Keratinocyte (primary cell): ENCODE measurements at regions not wholly inside any gene's neighbourhood (a gene's known extent, or its start where the extent isn't known, plus 50 kb on each side); places are given as distances from the start of the nearest gene placed in this dataset.

Experiments
- DNase-seq: peaks from one replicate; pipeline ENCODE4 v3.0.0-alpha.2; 2011; ENCODE audit warnings: low read depth, missing footprints, low spot score
- FAIRE-seq: peaks from 2 replicates; lab custom pipeline; 2011; peaks lifted over from hg19 to GRCh38; lab: Jason Lieb, UNC
- H2AFZ ChIP-seq: 2 replicates; pipeline ENCODE4 v1.6.0; 2012; ENCODE audit warnings: low read length, control low read depth, inconsistent platforms; ENCODE audit not compliant: control insufficient read depth
- H3K27ac ChIP-seq: 2 replicates; pipeline ENCODE4 v1.5.1; 2011; ENCODE audit warnings: low read length; ENCODE audit not compliant: control insufficient read depth, insufficient read depth
- H3K27me3 ChIP-seq: 3 replicates; pipeline ENCODE4 v1.6.0; 2011; ENCODE audit warnings: low read length; ENCODE audit not compliant: control insufficient read depth, insufficient read depth; ENCODE audit errors: extremely low read depth
- H3K36me3 ChIP-seq, 2 experiments: 2 replicates in 1 of 2; 3 replicates in 1 of 2; pipeline ENCODE4 v1.5.1; 2011; ENCODE audit warnings: low read length in 2 of 2, mild to moderate bottlenecking in 1 of 2; ENCODE audit not compliant: control insufficient read depth in 2 of 2, insufficient read depth in 2 of 2; ENCODE audit errors: extremely low read depth in 1 of 2
- H3K4me1 ChIP-seq: 3 replicates; pipeline ENCODE4 v1.5.1; 2011; ENCODE audit warnings: low read length; ENCODE audit not compliant: control insufficient read depth, insufficient read depth; ENCODE audit errors: extremely low read depth
- H3K4me2 ChIP-seq: 3 replicates; pipeline ENCODE4 v1.6.0; 2011; ENCODE audit warnings: low read depth, low read length; ENCODE audit not compliant: control insufficient read depth, insufficient read depth; ENCODE audit errors: extremely low read depth
- H3K4me3 ChIP-seq, 3 experiments: fragments of 200-600 bp in 1 of 3; sonication (generic) in 1 of 3; 2 replicates in 2 of 3; 3 replicates in 1 of 3; pipeline ENCODE4 v1.5.1; 2011 to 2016; ENCODE audit warnings: low read length in 3 of 3, mild to moderate bottlenecking in 3 of 3, control low read depth in 2 of 3, inconsistent platforms in 1 of 3, low read depth in 1 of 3, mixed read lengths in 1 of 3, mixed run types in 1 of 3, moderate library complexity in 1 of 3; ENCODE audit not compliant: control insufficient read depth in 2 of 3, insufficient read depth in 2 of 3; ENCODE audit errors: extremely low read depth in 1 of 3
- H3K79me2 ChIP-seq: 2 replicates; pipeline ENCODE4 v1.6.0; 2012; ENCODE audit warnings: low read length; ENCODE audit not compliant: control insufficient read depth, insufficient read depth
- H3K9ac ChIP-seq: 3 replicates; pipeline ENCODE4 v1.6.0; 2011; ENCODE audit warnings: low read length; ENCODE audit not compliant: control insufficient read depth, insufficient read depth; ENCODE audit errors: extremely low read depth
- H3K9me1 ChIP-seq: 3 replicates; pipeline ENCODE4 v1.6.0; 2011; ENCODE audit warnings: low read length; ENCODE audit not compliant: control insufficient read depth, insufficient read depth; ENCODE audit errors: extremely low read depth
- H3K9me3 ChIP-seq: 2 replicates; pipeline ENCODE4 v1.5.1; 2012; ENCODE audit warnings: low read depth, low read length; ENCODE audit not compliant: control insufficient read depth
- H4K20me1 ChIP-seq: 3 replicates; pipeline ENCODE4 v1.6.0; 2011; ENCODE audit warnings: low read length; ENCODE audit not compliant: control insufficient read depth, insufficient read depth; ENCODE audit errors: extremely low read depth
- CTCF ChIP-seq, 3 experiments: IDR thresholded peaks in 1 of 3; conservative IDR thresholded peaks in 1 of 3; optimal IDR thresholded peaks in 1 of 3; 2 replicates in 2 of 3; 3 replicates in 1 of 3; pipeline versions ENCODE3 to v1.5.1; 2011; ENCODE audit warnings: low read length in 3 of 3, mild to moderate bottlenecking in 3 of 3, moderate library complexity in 2 of 3, control low read depth in 1 of 3, inconsistent platforms in 1 of 3; ENCODE audit not compliant: insufficient read depth in 2 of 3; ENCODE audit errors: extremely low read depth in 1 of 3
- EZH2 ChIP-seq: IDR thresholded peaks from one replicate; pipeline ENCODE4 v1.6.1; 2012; ENCODE audit warnings: inconsistent platforms, mild to moderate bottlenecking, low read length, moderate library complexity
- dilution Hi-C: fragments of 300-500 bp; cut with MboI; formaldehyde crosslinking; loops from one replicate; pipeline ENCODE4 v1.7.0; 2020; ENCODE audit warnings: low sequenced_read_pairs; ENCODE audit not compliant: extremely low pct_ligation_motif_present

DNA sequence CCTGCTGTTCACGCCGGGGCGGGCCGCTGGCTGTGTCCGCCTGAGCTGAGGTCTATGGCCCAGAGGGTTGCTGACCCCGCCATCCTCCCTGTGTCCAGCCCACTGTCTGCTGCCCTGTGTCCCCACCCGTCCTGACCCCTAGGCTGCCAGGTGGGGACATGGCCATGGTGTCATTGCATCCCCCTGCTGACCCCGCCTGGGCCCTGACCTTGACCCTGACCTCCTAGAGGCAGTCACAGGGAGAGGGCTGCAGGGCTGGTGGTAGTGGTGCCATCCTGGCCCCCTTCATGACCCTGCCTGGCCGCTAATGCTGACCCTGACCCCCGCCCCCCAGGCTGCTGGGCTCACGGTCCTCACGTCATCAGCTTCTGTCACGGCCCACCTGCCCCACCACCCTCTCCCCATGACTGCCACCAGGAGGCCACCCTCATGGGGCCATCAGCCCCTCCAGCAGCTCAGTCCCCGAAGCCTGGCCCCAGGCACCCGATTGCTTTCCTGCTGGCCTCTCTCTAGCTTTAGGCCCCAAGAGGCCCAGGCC is 285.9 kb downstream of the BRD1 start:
- Histone ChIP-seq H3K9ac (no peak overlapping the region), H2AFZ (no peak overlapping the region), H3K9me3 (peaks cover 4% of the 10 kb centered on the region), H4K20me1 (no peaks in the 10 kb centered on the region), H3K4me2 (no peak overlapping the region), H3K4me3 (no peak overlapping the region), H3K79me2 (no peaks in the 10 kb centered on the region), H3K9me1 (no peaks in the 10 kb centered on the region), H3K36me3 (no peaks in the 10 kb centered on the region), H3K4me1 (no peaks in the 10 kb centered on the region), H3K27ac (no peak overlapping the region), H3K27me3 (no peaks in the 10 kb centered on the region)
- FAIRE-seq, result no peak
- no peak for DNase-seq
- TF ChIP-seq CTCF (optimal IDR thresholded peaks at IDR 0.05 in 1 of 3, IDR thresholded peaks at IDR 0.05 in 1 of 3, conservative IDR thresholded peaks at IDR 0.05 in 1 of 3; ENCODE audit: extremely low read depth in 1 of 3, insufficient read depth in 2 of 3, low read length in 3 of 3) (no peak), EZH2 (no peak)
- dilution Hi-C loops, result no loop called here

DNA sequence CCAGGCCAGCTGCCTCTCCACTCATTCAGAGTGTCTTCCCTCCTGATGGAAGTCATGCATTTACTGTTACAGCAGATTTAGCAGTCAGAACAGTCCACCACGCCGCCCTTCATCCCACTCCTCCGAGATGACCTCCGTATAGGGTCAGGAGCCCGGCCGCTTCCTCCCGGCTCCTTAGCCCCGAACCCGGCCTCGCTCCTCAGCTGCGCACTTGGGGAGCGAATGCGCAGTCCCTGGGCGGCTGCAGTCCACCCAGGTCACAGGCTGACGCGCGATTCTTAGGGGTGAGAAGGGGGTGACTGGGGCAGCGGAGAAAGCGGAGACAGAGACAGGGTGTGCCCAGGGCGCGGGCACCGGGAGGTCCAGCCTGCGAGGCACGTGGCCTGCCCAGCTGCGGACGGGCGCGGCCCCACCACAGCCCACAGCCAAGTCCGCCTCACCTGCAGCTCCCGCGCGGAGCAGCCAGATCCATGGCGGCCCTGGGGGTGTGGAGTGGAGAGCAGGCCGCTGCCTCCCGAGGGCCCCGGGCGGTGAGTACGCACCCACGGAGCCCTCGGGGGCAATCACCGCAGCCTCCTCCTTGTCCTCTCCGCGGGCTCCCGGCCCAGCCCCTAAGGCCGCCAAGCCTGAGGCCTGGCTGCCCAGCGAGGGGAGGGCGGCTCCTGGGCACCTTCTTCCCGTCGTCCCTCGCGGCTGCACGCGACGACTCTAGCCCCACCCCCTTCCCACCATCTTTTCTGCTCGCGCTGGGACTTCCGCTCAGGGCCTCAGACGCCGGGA is 286.6 kb downstream of the BRD1 start:
- no peak overlapping the region for H3K4me3 ChIP-seq
- H3K36me3 ChIP-seq, result no peaks in the 10 kb centered on the region
- DNase-seq (no peak), FAIRE-seq (no peak)
- H3K4me1 ChIP-seq, result no peaks in the 10 kb centered on the region
- no peak overlapping the region for H3K4me2 ChIP-seq
- peaks cover 4% of the 10 kb centered on the region for H3K9me3 ChIP-seq
- no peaks in the 10 kb centered on the region for H3K27me3 ChIP-seq
- H3K9ac ChIP-seq, result no peak overlapping the region
- no peaks in the 10 kb centered on the region for H4K20me1 ChIP-seq
- dilution Hi-C loops, result no loop called here
- no peak overlapping the region for H3K27ac ChIP-seq
- H2AFZ ChIP-seq, result no peak overlapping the region
- no peaks in the 10 kb centered on the region for H3K9me1 ChIP-seq
- TF ChIP-seq EZH2, result no peak
- no peak for TF ChIP-seq CTCF (optimal IDR thresholded peaks at IDR 0.05 in 1 of 3, IDR thresholded peaks at IDR 0.05 in 1 of 3, conservative IDR thresholded peaks at IDR 0.05 in 1 of 3; ENCODE audit: extremely low read depth in 1 of 3, insufficient read depth in 2 of 3, low read length in 3 of 3)
- no peaks in the 10 kb centered on the region for H3K79me2 ChIP-seq
